GM18498 (cell line): ENCODE measurements at regions not wholly inside any gene's neighbourhood (a gene's known extent, or its start where the extent isn't known, plus 50 kb on each side); places are given as distances from the start of the nearest gene placed in this dataset.

Experiments
- ATAC-seq: cut with Tn5 transposase; IDR thresholded peaks from one replicate; pipeline ENCODE4 v1.9.1; 2021; ENCODE audit warnings: mild to moderate bottlenecking, moderate library complexity; ENCODE audit not compliant: unreplicated experiment

DNA sequence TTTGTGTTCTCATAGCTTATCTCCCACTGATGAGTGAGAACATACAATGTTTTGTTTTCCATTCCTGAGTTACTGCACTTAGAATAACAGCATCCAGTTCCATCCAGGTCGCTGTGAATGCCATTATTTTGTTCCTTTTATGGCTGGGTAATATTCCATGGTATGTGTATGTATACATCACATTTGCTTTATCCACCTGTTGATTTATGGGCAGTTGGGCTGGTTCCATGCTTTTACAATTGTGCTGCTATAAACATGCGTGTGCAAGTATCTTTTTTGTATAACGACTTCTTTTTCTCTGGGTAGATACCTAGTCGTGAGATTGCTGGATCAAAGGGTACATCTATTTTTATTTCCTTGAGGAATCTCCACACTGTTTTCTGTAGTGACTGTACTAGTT, 74.8 kb downstream of the ZNF280B start:
- no peak for ATAC-seq
